GM18508 (cell line): ENCODE measurements at regions not wholly inside any gene's neighbourhood (a gene's known extent, or its start where the extent isn't known, plus 50 kb on each side); places are given as distances from the start of the nearest gene placed in this dataset.
"Not testable (repeated sequence)": the region's sequence is repeated elsewhere in the genome, so short reads cannot be mapped to it uniquely, and the experiment has no call there.

Experiments used
- ATAC-seq: cut with Tn5 transposase; IDR thresholded peaks from one replicate; pipeline ENCODE4 v1.9.1; 2021; ENCODE audit warnings: moderate number of reproducible peaks; ENCODE audit not compliant: insufficient read depth, unreplicated experiment

- no peak for ATAC-seq
These were observed 249.4 kb upstream of the PCDH20 start for GRCh38 chr13:61664801-61665705.

DNA sequence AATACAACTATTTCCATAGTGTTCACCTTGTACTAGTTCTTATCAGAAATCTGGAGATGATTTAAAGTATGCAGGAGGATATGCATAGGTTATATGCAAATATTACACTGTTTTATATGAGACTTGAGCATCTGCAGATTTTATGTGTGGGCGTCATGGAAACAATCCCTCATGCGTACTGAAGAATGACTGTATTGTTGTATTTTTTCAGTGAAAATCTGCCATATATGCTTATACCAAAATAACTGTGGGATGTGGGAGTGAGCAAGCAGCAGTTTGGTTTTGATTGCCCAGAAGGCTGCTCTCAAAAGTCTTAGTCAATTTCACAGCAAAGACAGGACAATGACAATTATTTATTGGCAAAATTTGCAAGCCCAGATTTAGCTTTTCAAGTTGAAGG is 238.8 kb upstream of the PCDH20 start:
- no peak for ATAC-seq

GRCh38 chr13:61648547-61648946 is 232.9 kb upstream of the PCDH20 start:
- no peak for ATAC-seq

GRCh38 chr13:61612192-61612591 is 196.5 kb upstream of the PCDH20 start:
- no peak for ATAC-seq

DNA sequence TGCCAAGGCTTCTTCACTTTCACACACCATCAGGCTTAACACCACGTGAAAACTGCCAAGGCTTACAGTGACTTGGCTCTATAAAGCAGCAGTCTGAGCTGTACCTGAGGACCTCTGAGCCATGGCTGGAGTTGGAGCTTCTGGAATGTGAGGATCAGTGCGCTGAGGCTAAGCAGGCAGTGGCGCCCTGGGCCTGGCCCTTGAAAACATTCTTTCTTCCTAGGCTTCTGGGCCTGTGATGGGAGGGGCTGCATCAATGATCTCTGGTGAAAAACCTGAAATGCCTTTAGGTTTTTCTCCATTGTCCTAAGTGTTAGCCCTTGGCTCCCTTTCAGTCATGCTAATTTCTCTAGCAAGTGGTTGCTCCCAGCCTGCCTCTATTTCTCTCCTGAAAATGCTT is 192.5 kb upstream of the PCDH20 start:
- ATAC-seq: no peak

GRCh38 chr13:61600360-61601033 is 184.8 kb upstream of the PCDH20 start:
- no peak for ATAC-seq

DNA sequence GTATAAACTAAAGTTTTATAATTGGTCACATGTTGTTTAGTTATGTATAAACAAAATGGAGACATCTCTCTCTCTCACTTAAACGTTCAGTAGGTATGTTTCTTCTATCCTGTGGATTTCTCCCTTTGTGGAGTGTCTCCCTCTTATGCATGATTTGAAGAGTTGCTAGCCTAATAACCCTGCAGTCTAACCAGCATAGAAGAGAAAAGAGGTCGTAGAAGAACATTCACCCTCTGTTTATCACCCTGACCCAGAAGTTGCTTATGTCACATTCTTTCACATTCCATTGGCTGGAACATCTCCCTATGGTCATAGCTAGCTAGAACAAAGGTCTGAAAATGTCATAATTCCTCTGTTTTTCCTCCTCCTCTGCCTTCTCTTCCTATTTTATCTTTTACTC is 176.8 kb upstream of the PCDH20 start:
- no peak for ATAC-seq

GRCh38 chr13:61575973-61576372 is 160.3 kb upstream of the PCDH20 start:
- ATAC-seq: no peak

GRCh38 chr13:61563645-61564044 is 148.0 kb upstream of the PCDH20 start:
- no peak for ATAC-seq

- no peak for ATAC-seq
These were observed 131.3 kb upstream of the PCDH20 start for GRCh38 chr13:61546911-61547310.

DNA sequence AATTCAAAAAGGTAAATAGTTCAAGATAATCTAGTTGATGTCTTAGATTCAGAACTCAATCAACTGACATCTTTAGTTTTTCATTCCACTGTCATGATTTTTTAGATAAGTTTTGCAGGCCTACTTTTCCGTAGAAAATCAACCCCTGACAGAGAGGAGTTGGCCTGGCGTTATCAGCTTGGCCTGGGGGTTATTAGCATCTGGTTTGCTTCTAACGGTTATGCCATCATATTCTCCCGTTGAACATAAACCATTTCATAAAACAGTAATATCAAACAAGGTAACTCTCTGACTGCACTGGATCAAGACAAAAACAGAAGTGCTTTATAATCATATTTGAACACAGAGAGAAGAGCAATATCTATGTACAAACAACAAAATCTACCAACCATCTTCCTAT is 130.8 kb upstream of the PCDH20 start:
- ATAC-seq: no peak

- no peak for ATAC-seq
These were observed 120.8 kb upstream of the PCDH20 start for GRCh38 chr13:61536433-61536832.

GRCh38 chr13:61531383-61532065 is 115.9 kb upstream of the PCDH20 start:
- no peak for ATAC-seq

- ATAC-seq: not testable (repeated sequence)
These were observed 103.6 kb upstream of the PCDH20 start for GRCh38 chr13:61519214-61519613.

DNA sequence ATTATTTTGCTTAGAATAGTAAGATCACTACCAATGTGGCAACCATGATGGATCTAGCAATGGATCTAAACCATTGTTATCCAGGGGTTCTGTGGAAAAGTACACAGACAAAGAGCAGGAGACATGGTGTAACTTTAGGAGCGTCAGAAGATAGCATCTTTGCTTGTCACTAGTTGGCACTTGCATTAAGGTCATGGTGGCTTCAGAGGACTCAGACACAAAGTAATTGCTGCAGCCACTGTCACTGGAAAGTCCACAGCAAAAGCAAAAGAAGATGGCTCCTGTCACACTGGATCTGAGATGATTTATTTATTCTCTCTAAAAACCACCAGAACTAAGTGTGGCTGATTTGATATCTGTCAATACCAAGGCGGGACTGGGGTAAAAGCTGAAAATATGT is 93.3 kb upstream of the PCDH20 start:
- no peak for ATAC-seq

- no peak for ATAC-seq
These were observed 84.5 kb upstream of the PCDH20 start for GRCh38 chr13:61500176-61500575.

DNA sequence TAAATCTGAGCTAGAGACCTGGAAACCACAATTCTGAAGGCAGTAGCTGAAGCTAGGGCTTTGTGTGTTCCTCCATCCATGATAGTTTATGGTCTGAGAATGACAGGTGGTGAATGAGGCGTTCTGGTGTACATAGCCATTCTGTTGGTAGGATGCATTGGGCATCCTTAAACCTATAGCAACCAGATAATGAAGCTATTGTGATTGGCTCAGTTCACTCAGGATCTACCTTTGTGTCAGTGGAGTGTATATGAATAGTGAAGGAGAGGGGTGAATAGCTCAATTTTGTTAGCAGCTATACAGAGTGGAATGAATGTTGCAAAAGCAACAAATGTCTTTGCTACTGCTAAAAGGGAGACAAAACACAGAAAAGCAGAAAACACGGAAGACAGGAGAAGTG is 80.0 kb upstream of the PCDH20 start:
- ATAC-seq: no peak

- ATAC-seq: not testable (repeated sequence)
These were observed 77.9 kb upstream of the PCDH20 start for GRCh38 chr13:61493556-61493955.

GRCh38 chr13:61486496-61486895 is 70.8 kb upstream of the PCDH20 start:
- ATAC-seq: no peak

- no peak for ATAC-seq
These were observed 69.6 kb upstream of the PCDH20 start for GRCh38 chr13:61485128-61485765.

DNA sequence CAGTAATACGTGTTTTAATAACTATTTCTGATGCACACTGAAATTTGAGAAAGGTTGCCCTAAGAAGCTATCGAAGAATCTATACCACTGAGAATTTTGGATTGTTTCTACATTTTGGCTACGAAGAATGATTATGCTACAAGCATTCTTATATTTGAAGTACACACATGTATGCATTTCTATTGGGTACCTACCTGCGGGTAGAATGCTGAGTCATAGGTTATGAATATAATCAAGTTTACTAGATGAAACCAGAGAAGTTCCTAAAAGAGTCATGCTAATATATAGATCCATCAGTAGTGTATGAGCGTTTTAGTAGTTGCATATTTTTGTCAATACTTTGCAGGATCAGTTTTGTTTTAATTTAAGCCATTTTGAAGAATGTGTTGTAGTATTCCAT is 62.0 kb upstream of the PCDH20 start:
- no peak for ATAC-seq
